ENCODE measurements at regions not wholly inside any gene's neighbourhood (a gene's known extent, or its start where the extent isn't known, plus 50 kb on each side); places are given as distances from the start of the nearest gene placed in this dataset.

DNA sequence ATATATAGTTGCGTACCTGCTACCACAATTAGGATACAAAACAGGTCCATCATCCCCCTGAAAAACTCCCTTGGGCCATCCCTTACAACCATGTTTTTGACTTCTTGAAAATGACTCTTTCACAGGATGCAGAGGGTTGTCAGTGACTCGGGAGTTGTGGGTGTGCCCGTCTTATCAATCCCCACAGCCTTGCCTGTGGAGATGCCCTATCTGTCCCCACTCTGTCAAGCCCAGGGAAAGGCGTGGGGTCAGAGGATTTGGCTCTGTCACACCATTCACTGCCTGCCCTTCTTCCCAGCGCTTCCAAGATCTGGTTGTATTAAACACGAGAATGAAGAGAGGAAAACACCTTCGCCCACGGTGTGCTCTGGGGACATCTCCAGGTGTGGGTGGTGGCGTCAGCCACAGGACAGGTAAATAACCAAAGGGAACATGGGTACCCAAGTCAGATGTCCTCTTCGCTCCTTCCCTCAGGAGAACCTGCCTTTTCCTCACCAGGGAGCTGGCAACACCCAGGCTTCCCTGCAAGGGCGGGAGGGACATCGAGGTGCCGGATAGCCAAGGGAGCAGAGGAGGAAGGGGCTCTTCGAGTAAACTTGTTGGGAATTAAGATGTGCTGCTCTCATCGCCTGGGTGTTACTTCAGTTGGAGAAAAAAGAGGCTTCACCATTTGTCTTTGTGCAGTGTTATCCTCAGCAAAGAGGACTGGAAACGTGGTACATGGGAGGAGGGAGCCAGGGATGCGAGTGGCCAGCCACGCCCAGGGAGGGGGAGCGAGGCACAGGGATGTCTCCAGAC lies 100.3 kb downstream of the B3GNT2 start:
- TF ChIP-seq, protein P1, sequence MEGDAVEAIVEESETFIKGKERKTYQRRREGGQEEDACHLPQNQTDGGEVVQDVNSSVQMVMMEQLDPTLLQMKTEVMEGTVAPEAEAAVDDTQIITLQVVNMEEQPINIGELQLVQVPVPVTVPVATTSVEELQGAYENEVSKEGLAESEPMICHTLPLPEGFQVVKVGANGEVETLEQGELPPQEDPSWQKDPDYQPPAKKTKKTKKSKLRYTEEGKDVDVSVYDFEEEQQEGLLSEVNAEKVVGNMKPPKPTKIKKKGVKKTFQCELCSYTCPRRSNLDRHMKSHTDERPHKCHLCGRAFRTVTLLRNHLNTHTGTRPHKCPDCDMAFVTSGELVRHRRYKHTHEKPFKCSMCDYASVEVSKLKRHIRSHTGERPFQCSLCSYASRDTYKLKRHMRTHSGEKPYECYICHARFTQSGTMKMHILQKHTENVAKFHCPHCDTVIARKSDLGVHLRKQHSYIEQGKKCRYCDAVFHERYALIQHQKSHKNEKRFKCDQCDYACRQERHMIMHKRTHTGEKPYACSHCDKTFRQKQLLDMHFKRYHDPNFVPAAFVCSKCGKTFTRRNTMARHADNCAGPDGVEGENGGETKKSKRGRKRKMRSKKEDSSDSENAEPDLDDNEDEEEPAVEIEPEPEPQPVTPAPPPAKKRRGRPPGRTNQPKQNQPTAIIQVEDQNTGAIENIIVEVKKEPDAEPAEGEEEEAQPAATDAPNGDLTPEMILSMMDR (conservative IDR thresholded peaks at IDR 0.05): no peak
- no peak overlapping the region for H3K27ac ChIP-seq

DNA sequence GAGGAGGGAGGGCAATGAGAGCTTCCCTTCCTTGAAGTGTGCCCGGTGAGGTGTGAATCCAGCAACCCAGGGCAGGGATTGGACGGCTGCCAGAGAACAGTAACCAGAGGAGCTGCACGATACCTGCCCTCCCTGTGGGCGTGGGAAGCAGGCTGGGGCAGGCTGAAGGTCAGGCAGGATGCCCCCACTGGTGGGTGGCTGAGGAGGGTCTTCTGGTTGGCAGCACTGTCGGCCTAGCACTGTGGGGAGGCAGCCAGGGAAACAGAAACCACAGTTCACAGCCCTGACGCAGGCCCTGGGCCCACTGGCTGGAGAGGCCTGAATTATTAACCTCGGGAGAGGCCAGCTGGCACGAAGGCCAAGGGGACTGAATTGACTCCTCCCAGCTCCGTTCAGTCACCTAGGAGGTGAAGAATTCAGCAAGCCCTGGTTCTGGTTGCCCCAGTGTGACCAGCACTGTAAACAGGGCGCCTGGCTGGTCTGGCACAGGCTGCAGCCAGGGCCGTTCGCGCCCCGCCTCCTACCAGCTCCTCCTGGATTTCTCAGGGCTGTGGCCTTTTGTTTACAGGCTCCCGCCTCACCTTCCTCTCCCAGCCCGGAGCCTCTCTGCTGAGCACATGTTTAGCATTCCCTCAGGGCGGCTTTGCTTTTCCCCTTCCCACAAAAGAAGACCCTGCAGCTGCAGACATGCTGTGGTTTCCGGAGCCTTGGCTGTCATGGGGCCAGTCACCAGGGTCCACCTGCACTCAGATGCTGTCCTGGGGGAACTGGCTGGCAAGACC lies 97.8 kb downstream of the B3GNT2 start:
- H3K27ac ChIP-seq: peak overlapping the region; percentile 79
- TF ChIP-seq, protein P1 (conservative IDR thresholded peaks at IDR 0.05): no peak

DNA sequence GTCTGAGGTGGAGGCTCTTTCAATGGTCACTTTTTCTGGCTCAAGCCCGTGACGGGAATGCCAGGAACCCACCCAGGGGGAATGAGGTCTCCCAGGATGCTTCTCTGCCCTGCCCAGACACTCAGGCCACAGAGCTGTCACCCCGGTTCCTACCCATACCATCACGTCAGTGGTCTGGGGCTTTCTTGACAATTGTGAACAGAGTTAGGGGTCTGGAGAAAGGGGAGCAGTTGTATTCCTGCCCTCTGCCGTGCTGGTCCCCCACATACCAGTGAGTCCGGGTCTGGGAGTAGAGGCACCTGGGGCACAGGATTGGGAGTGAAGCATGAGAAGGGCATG lies 97.2 kb downstream of the B3GNT2 start:
- TF ChIP-seq, protein P1 (conservative IDR thresholded peaks at IDR 0.05): no peak
- peak overlapping the region; percentile 79 for H3K27ac ChIP-seq

DNA sequence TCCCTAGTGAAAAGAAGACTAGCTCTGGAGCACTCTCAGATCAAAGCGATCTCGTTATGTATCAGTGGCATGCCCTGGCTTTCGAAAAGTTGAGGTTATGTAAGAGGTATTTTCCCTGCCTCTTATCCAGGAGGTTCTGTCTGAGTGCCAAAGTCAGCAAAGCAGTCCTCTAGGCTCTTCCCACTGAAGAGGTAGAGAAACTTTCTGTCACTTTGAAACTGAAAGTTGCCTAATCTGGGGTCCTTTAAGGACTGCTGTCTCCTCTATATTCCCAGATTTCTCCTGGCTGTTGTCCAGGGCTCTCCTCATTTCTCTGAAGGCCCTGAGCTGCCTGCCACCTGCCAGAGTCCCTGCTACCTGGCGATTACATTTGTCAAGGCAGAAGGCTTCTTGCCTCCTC lies 96.3 kb downstream of the B3GNT2 start:
- peak overlapping the region; percentile 79 for H3K27ac ChIP-seq
- TF ChIP-seq, protein P1 (conservative IDR thresholded peaks at IDR 0.05): no peak

DNA sequence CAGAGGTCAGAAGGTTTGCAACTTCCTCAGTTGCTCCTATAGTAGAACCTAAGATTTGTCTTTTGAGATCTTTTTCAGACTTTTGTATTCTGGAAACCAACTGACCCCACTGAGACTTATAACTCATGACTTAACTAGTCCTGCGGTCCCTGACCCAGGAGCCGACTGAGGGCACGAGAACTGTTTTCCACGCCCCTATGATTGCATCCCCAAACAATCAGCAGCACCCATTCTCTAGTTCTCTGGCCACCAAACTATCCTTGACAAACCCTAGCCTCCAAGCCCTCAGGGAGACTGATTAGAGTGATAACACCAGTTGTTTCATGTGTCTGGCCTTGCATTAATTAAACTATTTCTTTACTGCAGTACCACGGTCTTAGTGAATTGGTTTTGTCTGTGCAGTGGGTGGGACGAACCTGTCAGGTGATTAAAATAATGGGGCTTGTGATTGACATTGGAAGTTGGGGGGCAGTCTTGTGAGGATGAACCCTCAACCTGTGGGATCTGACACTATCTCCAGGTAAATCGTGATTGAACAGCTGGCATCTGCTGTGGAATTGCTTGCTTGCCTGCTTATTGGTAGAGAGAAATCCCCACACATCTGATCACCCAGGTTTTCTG lies 95.7 kb downstream of the B3GNT2 start:
- TF ChIP-seq, protein P1 (conservative IDR thresholded peaks at IDR 0.05): no peak
- H3K27ac ChIP-seq: 0 out of 2 replicates have a peak overlapping the region, but pooled peaks have one; percentile 79

DNA sequence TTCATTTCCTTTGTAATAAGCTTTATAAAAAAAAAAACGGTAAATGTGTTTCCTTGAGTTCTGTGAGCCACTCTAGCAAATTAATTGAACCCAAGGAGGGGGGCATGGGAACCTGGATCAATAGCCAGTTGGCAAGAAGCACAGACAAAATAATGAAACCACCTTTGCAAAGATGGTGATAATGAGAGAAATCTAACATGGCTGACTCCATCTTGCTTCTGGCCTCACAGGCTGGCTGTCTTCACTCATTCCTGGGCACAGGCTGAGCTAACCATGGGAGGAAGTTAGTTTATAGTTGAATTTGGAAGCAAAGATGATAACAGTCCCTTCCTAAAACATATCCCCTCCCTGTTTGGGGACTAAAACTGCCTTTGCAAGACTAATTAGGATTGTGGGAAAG lies 95.1 kb downstream of the B3GNT2 start:
- TF ChIP-seq, protein P1 (conservative IDR thresholded peaks at IDR 0.05): no peak
- H3K27ac ChIP-seq: no peak overlapping the region
